ENCODE measurements at regions not wholly inside any gene's neighbourhood (a gene's known extent, or its start where the extent isn't known, plus 50 kb on each side); places are given as distances from the start of the nearest gene placed in this dataset.

GRCh38 chr10:121062115-121062514, 211.0 kb downstream of the WDR11 start:
- TF ChIP-seq CTCF (optimal IDR thresholded peaks at IDR 0.05 in 1 of 3, IDR thresholded peaks at IDR 0.05 in 1 of 3, conservative IDR thresholded peaks at IDR 0.05 in 1 of 3; ENCODE audit: extremely low read depth in 1 of 3, insufficient read depth in 2 of 3, low read length in 3 of 3) (no peak), EZH2 (IDR thresholded peaks at IDR 0.05; ENCODE audit: low read length) (no peak)
